WERI-Rb-1 (cell line): ENCODE measurements at regions not wholly inside any gene's neighbourhood (a gene's known extent, or its start where the extent isn't known, plus 50 kb on each side); places are given as distances from the start of the nearest gene placed in this dataset.
"Not testable (repeated sequence)": the region's sequence is repeated elsewhere in the genome, so short reads cannot be mapped to it uniquely, and the experiment has no call there.

ENCODE experiments used
- DNase-seq: peaks from one replicate; pipeline ENCODE4 v3.0.0-alpha.2; 2020
- H3K27ac ChIP-seq: fragments of 250-450 bp; sonication (Bioruptor Pico); 2 replicates; pipeline ENCODE4 v1.5.1; 2020; ENCODE audit warnings: mild to moderate bottlenecking, moderate library complexity
- H3K27me3 ChIP-seq: fragments of 250-450 bp; sonication (Bioruptor Pico); 2 replicates; pipeline ENCODE4 v1.5.1; 2021; ENCODE audit warnings: mild to moderate bottlenecking, low read depth, moderate library complexity; ENCODE audit not compliant: insufficient read depth, severe bottlenecking
- H3K36me3 ChIP-seq: fragments of 250-450 bp; sonication (Bioruptor Pico); 2 replicates; pipeline ENCODE4 v1.5.1; 2020; ENCODE audit warnings: mild to moderate bottlenecking, moderate library complexity
- H3K4me3 ChIP-seq: 2 replicates; pipeline ENCODE4 v1.5.1; 2011; ENCODE audit warnings: low read depth, mild to moderate bottlenecking, control low read depth, low read length
- H3K9me3 ChIP-seq: fragments of 250-450 bp; sonication (Bioruptor Pico); 2 replicates; pipeline ENCODE4 v1.5.1; 2021; ENCODE audit warnings: mild to moderate bottlenecking, moderate library complexity; ENCODE audit not compliant: severe bottlenecking
- TF ChIP-seq, protein P1 (sequence below): IDR thresholded peaks from 2 replicates; pipeline ENCODE4 v1.5.1; 2011; ENCODE audit warnings: low read depth, mild to moderate bottlenecking, control low read depth, inconsistent platforms, low read length

DNA sequence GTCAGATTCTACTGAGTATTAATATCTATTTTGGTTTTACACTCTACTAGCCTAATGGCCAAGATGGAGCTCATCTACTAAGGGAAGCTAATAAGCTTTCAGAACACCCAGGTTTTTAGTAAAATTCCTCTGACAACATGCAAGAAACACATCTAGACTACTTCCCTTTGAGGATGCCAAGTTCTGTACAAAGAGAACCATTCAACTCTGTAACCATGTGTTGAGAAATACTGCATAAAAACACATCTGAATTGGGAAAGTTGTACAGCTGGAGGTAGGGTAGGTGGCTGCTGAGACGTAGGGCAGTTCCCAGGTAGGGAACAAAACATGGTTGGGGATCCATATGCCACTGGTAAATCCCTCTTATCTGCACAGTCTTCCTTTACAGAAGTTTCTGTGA lies 66.2 kb downstream of the SC5D start:
- H3K27ac ChIP-seq: no peak overlapping the region
- H3K9me3 ChIP-seq: no peaks in the 10 kb centered on the region
- no peaks in the 10 kb centered on the region for H3K27me3 ChIP-seq
- H3K4me3 ChIP-seq: no peak overlapping the region
- TF ChIP-seq, protein P1, sequence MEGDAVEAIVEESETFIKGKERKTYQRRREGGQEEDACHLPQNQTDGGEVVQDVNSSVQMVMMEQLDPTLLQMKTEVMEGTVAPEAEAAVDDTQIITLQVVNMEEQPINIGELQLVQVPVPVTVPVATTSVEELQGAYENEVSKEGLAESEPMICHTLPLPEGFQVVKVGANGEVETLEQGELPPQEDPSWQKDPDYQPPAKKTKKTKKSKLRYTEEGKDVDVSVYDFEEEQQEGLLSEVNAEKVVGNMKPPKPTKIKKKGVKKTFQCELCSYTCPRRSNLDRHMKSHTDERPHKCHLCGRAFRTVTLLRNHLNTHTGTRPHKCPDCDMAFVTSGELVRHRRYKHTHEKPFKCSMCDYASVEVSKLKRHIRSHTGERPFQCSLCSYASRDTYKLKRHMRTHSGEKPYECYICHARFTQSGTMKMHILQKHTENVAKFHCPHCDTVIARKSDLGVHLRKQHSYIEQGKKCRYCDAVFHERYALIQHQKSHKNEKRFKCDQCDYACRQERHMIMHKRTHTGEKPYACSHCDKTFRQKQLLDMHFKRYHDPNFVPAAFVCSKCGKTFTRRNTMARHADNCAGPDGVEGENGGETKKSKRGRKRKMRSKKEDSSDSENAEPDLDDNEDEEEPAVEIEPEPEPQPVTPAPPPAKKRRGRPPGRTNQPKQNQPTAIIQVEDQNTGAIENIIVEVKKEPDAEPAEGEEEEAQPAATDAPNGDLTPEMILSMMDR: no peak
- DNase-seq: no peak
- H3K36me3 ChIP-seq: no peaks in the 10 kb centered on the region

DNA sequence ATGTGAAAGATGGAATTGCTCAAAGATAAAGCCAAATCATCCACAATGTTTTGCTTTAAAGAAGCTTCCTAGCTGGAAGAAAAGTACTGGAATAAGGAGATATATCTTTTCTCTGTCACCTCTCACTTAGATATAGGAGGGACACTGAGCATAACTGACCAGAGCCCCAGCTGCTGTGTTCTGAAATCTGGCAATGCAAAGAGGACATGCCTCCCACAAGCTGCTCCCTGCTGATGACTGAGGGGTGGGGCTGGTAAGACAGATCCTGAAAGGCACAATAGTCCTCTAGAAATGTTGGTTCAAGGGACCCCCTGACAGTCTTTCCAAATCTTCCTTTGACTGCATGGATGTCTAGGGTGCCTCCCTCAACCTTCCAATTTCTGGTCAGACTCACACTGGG lies 67.0 kb downstream of the SC5D start:
- TF ChIP-seq, protein P1: no peak
- no peak overlapping the region for H3K4me3 ChIP-seq
- no peaks in the 10 kb centered on the region for H3K27me3 ChIP-seq
- no peaks in the 10 kb centered on the region for H3K9me3 ChIP-seq
- H3K36me3 ChIP-seq: no peaks in the 10 kb centered on the region
- H3K27ac ChIP-seq: no peak overlapping the region
- DNase-seq: no peak

DNA sequence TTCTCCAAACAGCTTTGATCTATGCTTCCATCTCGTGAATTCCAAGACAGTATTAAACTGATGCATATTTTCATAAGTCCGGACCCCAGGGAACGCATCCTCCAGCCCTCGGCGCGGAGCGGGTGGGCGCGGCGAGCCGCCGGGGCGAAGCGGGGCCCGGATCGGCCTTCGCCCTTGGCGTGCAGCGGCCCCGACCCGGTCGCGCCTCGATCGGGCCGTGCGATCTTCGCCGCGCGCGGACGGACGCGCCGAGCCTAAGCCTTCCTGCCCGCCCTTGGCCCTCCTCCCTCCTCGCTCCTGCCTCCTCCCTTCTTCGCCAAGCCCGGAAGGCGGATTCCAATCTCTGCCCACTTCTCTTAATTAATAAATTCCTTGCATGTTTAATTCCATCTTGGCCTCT lies 70.4 kb downstream of the SC5D start:
- H3K36me3 ChIP-seq, DNase-seq, H3K27ac ChIP-seq, H3K4me3 ChIP-seq, H3K9me3 ChIP-seq, H3K27me3 ChIP-seq: not testable (repeated sequence)

DNA sequence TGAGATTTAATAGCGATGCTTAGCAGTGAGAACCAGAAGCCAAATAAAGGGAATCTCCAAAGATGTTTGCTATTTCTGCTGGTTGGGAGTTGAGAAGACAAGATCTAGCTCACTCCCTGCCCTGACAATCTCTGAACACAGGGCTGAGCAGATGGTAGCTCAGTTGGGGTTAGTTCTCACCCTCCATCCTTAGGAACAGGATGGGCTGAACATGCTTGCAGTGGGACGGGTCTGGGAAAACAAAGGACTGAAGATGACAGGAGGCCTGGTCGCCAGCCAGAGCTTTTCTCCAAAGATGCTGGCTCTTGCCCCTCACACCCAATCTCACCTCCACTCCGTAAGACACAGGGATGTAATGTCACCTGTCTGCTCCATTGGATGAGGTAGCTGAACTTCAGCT lies 72.7 kb downstream of the SC5D start:
- Histone ChIP-seq H3K27ac (no peak overlapping the region), H3K36me3 (no peaks in the 10 kb centered on the region), H3K27me3 (no peaks in the 10 kb centered on the region), H3K9me3 (no peaks in the 10 kb centered on the region), H3K4me3 (no peak overlapping the region)
- TF ChIP-seq, protein P1: no peak
- no peak for DNase-seq

DNA sequence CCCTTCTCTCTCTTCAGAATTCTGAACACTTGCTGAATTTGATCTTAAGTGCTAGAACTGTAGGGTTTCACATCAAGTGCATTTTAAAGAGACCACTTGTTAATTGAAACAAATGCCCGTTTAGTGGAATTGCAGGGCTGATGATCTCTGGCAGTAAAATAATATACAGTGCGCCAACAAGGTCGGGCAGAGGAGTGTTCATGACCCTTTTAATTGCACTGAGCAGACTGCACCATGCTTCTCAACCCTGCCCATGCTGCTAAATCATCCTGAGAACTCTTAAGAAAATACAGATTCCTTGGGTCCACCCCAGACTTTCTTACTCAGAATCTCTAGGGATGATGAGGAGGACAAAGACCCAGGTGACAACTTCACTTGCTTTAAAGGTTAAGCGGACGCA lies 73.5 kb downstream of the SC5D start:
- H3K27me3 ChIP-seq: no peaks in the 10 kb centered on the region

DNA sequence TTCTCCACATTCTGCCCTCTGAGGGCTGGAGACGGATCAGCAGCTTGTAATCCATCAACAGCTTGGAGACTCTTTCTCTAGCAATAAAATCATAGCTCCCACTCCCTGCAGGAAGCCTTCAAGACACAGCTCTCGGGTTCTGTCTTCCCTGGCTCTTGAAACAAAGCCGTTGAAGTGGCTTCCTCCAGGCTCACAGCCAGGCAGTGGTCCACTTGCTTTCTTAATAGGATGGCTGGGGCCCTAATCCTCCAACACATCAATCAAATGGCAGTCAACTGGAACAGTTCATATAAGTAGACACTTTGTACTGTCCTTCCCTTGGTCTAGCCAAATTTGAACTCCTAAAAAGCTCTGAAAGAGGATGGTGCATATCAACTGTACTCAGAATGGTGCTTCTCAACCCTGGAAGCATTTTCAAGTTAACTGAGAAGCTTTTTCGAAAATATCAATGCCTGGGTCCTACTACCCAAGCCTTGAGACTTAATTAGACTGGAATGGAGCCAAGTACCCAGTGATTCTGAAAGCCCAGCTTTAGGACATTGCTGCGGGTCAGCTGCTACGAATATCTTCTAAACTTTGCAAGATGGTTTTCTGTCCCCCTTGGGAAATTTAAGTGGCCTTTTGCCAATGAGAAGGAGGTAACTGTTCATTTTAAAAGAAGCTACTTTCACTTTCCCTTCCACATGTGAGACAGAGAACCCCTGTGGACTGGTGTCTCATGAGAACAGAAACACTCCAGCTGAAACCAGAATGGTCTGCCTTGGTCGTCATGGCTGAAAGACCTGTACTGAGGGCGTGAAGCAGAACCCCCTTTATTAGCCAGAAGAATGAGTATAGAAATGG lies 74.7 kb downstream of the SC5D start:
- peak; percentile 53 for DNase-seq
- H3K27ac ChIP-seq: no peak overlapping the region
- TF ChIP-seq, protein P1: 0 out of 2 replicates have a peak, but pooled peaks have one; percentile 9
- no peaks in the 10 kb centered on the region for H3K27me3 ChIP-seq
- H3K36me3 ChIP-seq: no peaks in the 10 kb centered on the region
- no peaks in the 10 kb centered on the region for H3K9me3 ChIP-seq
- H3K4me3 ChIP-seq: no peak overlapping the region

More for the DNA sequence above, 73.5 kb downstream of the SC5D start:
- Histone ChIP-seq H3K4me3 (no peak overlapping the region), H3K9me3 (no peaks in the 10 kb centered on the region), H3K27ac (no peak overlapping the region), H3K36me3 (no peaks in the 10 kb centered on the region)
- TF ChIP-seq, protein P1: no peak
- no peak for DNase-seq
